Tibial nerve (tissue), 4 donors: ENCODE measurements at regions not wholly inside any gene's neighbourhood (a gene's known extent, or its start where the extent isn't known, plus 50 kb on each side); places are given as distances from the start of the nearest gene placed in this dataset.

Source experiments
- DNase-seq, 2 donors: peaks; one replicate each; pipeline ENCODE4 v3.0.0-alpha.2; 2019; ENCODE audit warnings: low spot score in 2 of 2
- H3K27ac ChIP-seq, 4 donors: fragments of 200-600 bp; sonication (generic) in 3 of 4; one replicate each; pipeline ENCODE4 v1.5.1; 2017 to 2019; ENCODE audit warnings: mild to moderate bottlenecking in 1 of 4
- H3K27me3 ChIP-seq, 2 donors: fragments of 200-600 bp; sonication (generic) in 1 of 2; one replicate each; pipeline versions ENCODE4 v1.5.1 to v1.6.0; 2017 to 2019
- H3K36me3 ChIP-seq, 3 donors: fragments of 200-600 bp; sonication (generic); one replicate each; pipeline ENCODE4 v1.5.1; 2018 to 2019
- H3K4me1 ChIP-seq, 4 donors: fragments of 200-600 bp; sonication (generic) in 3 of 4; one replicate each; pipeline ENCODE4 v1.5.1; 2017 to 2019
- H3K4me3 ChIP-seq, 4 donors: fragments of 200-600 bp; sonication (generic) in 3 of 4; one replicate each; pipeline ENCODE4 v1.5.1; 2017 to 2019; ENCODE audit warnings: mild to moderate bottlenecking in 1 of 4, moderate library complexity in 1 of 4
- H3K9me3 ChIP-seq, 4 donors: fragments of 200-600 bp; sonication (generic) in 3 of 4; one replicate each; pipeline ENCODE4 v1.5.1; 2017 to 2019
- CTCF ChIP-seq, 5 experiments: fragments of 200-600 bp in 3 of 5; fragments of 450-650 bp in 2 of 5; sonication (generic) in 3 of 5; IDR thresholded peaks; one replicate each; pipeline ENCODE4 v1.5.1; 2016 to 2019; ENCODE audit warnings: antibody characterized with exemption in 5 of 5, mild to moderate bottlenecking in 3 of 5, moderate library complexity in 2 of 5
- EP300 ChIP-seq, 2 donors: sonication (generic); formaldehyde crosslinking; IDR thresholded peaks; one replicate each; pipeline ENCODE4 v1.6.1; 2017; ENCODE audit warnings: antibody characterized with exemption in 2 of 2, mild to moderate bottlenecking in 1 of 2
- POLR2A ChIP-seq, 2 donors: fragments of 450-650 bp; IDR thresholded peaks; one replicate each; pipeline ENCODE4 v1.6.1; 2017; ENCODE audit warnings: antibody characterized with exemption in 2 of 2, mild to moderate bottlenecking in 2 of 2, moderate library complexity in 2 of 2
- WGBS, 2 donors: methylation state at CpG; one replicate each; pipeline ENCODE4 v1.1.5; 2018; 5-methylcytosine and 5-hydroxymethylcytosine counted together

- Histone ChIP-seq H3K4me3 (no peak overlapping the region), H3K27me3 (no peaks in the 10 kb centered on the region), H3K4me1 (peaks cover 0 to 57% (median 14%) of the 10 kb centered on the region in 4 donors), H3K27ac (no peak overlapping the region), H3K36me3 (no peaks in the 10 kb centered on the region), H3K9me3 (no peaks in the 10 kb centered on the region)
- 81 to 83% methylated on average over 2 of the region's 2 CpGs for WGBS, 2 donors
- TF ChIP-seq POLR2A (IDR thresholded peaks at IDR 0.05): no peak
- TF ChIP-seq EP300 (IDR thresholded peaks at IDR 0.05): no peak
- no peak for TF ChIP-seq CTCF (IDR thresholded peaks at IDR 0.05)
- DNase-seq: no peak
Observed at GRCh38 chr22:40111451-40111850, 66.3 kb upstream of the TNRC6B start.

- H3K4me3 ChIP-seq: no peak overlapping the region
- TF ChIP-seq CTCF (IDR thresholded peaks at IDR 0.05) (no peak), POLR2A (IDR thresholded peaks at IDR 0.05) (no peak), EP300 (IDR thresholded peaks at IDR 0.05) (no peak)
- no peaks in the 10 kb centered on the region for H3K36me3 ChIP-seq
- no peak for DNase-seq
- H3K9me3 ChIP-seq: no peaks in the 10 kb centered on the region
- H3K27me3 ChIP-seq: no peaks in the 10 kb centered on the region
- 76 to 82% methylated on average over 3 of the region's 3 CpGs for WGBS, 2 donors
- H3K27ac ChIP-seq: no peak overlapping the region
- peaks cover 0 to 52% (median 12%) of the 10 kb centered on the region in 4 donors for H3K4me1 ChIP-seq
Observed at GRCh38 chr22:40112595-40112994, 65.1 kb upstream of the TNRC6B start.

- Histone ChIP-seq H3K27me3 (no peaks in the 10 kb centered on the region), H3K4me3 (no peak overlapping the region), H3K36me3 (peaks cover 0 to 8% (median 0%) of the 10 kb centered on the region in 3 donors), H3K27ac (no peak overlapping the region), H3K9me3 (no peaks in the 10 kb centered on the region), H3K4me1 (peaks cover 0 to 42% (median 3%) of the 10 kb centered on the region in 4 donors)
- TF ChIP-seq POLR2A (IDR thresholded peaks at IDR 0.05) (no peak), CTCF (IDR thresholded peaks at IDR 0.05) (no peak), EP300 (IDR thresholded peaks at IDR 0.05) (no peak)
- no peak for DNase-seq
- WGBS, 2 donors: 86 to 87% methylated on average over 2 of the region's 2 CpGs
Observed at GRCh38 chr22:40113696-40114095, 64.0 kb upstream of the TNRC6B start.

GRCh38 chr22:40114411-40114810, 63.3 kb upstream of the TNRC6B start:
- no peak overlapping the region for H3K4me3 ChIP-seq
- no peak overlapping the region for H3K27ac ChIP-seq
- no peaks in the 10 kb centered on the region for H3K27me3 ChIP-seq
- peaks cover 0 to 15% (median 0%) of the 10 kb centered on the region in 3 donors for H3K36me3 ChIP-seq
- TF ChIP-seq CTCF (IDR thresholded peaks at IDR 0.05) (no peak), POLR2A (IDR thresholded peaks at IDR 0.05) (no peak), EP300 (IDR thresholded peaks at IDR 0.05) (no peak)
- WGBS, 2 donors: 72 to 74% methylated on average over 6 of the region's 6 CpGs
- DNase-seq: no peak
- no peaks in the 10 kb centered on the region for H3K9me3 ChIP-seq
- peaks cover 0 to 42% (median 3%) of the 10 kb centered on the region in 4 donors for H3K4me1 ChIP-seq

GRCh38 chr22:40116496-40117200, 61.1 kb upstream of the TNRC6B start:
- Histone ChIP-seq H3K27me3 (no peaks in the 10 kb centered on the region), H3K27ac (no peak overlapping the region), H3K4me3 (no peak overlapping the region), H3K4me1 (peaks cover 0 to 36% (median 0%) of the 10 kb centered on the region in 4 donors), H3K36me3 (peaks cover 0 to 18% (median 0%) of the 10 kb centered on the region in 3 donors), H3K9me3 (no peaks in the 10 kb centered on the region)
- TF ChIP-seq CTCF (IDR thresholded peaks at IDR 0.05) (no peak), POLR2A (IDR thresholded peaks at IDR 0.05) (no peak), EP300 (IDR thresholded peaks at IDR 0.05) (no peak)
- WGBS, 2 donors: 89 to 91% methylated on average over 4 of the region's 4 CpGs
- no peak for DNase-seq
